Natural killer cell (primary cell): ENCODE measurements at regions not wholly inside any gene's neighbourhood (a gene's known extent, or its start where the extent isn't known, plus 50 kb on each side); places are given as distances from the start of the nearest gene placed in this dataset.

Source experiments
- ATAC-seq, 3 donors: fragments of 150-1000 bp in 2 of 3; fragments of 200-7000 bp in 1 of 3; cut with Tn5 transposase; 1 replicate in 1 of 3; 2 replicates in 2 of 3; pipeline ENCODE4 v1.10.0; 2021; ENCODE audit warnings: mild to moderate bottlenecking in 2 of 3, moderate library complexity in 2 of 3
- DNase-seq, 2 donors: peaks; one replicate each; pipeline versions ENCODE4 v3.0.0 to v3.0.0-alpha.2; 2013 to 2021; ENCODE audit warnings: mixed read lengths in 1 of 2
- H3K27ac ChIP-seq: one replicate; pipeline ENCODE4 v1.5.1; 2013; ENCODE audit warnings: mild to moderate bottlenecking, low read length
- H3K27me3 ChIP-seq: one replicate; pipeline ENCODE4 v1.6.1; 2013; ENCODE audit warnings: low read length; ENCODE audit not compliant: control insufficient read depth, insufficient read depth
- H3K36me3 ChIP-seq: one replicate; pipeline ENCODE4 v1.6.1; 2013; ENCODE audit warnings: low read length; ENCODE audit not compliant: control insufficient read depth, insufficient read depth
- H3K4me1 ChIP-seq: one replicate; pipeline ENCODE4 v1.6.1; 2013; ENCODE audit warnings: low read length; ENCODE audit not compliant: control insufficient read depth, insufficient read depth
- H3K4me3 ChIP-seq: one replicate; pipeline ENCODE4 v1.5.1; 2013; ENCODE audit warnings: low read length
- H3K9me3 ChIP-seq: one replicate; pipeline ENCODE4 v1.6.1; 2013; ENCODE audit warnings: low read length; ENCODE audit not compliant: control insufficient read depth, insufficient read depth
- H3K27ac Mint-ChIP-seq, 2 donors: one replicate each; pipeline ENCODE4 v1.8.0; 2022; ENCODE audit warnings: mild to moderate bottlenecking in 2 of 2, mixed read lengths in 2 of 2, moderate library complexity in 1 of 2
- H3K27me3 Mint-ChIP-seq, 2 donors: one replicate each; pipeline ENCODE4 v1.8.0; 2022; ENCODE audit warnings: low read depth in 2 of 2, mixed read lengths in 2 of 2
- H3K36me3 Mint-ChIP-seq: one replicate; pipeline ENCODE4 v1.8.0; 2022; ENCODE audit warnings: mixed read lengths
- H3K4me1 Mint-ChIP-seq, 2 donors: one replicate each; pipeline ENCODE4 v1.8.0; 2022; ENCODE audit warnings: mixed read lengths in 2 of 2
- H3K4me3 Mint-ChIP-seq: one replicate; pipeline ENCODE4 v1.8.0; 2022; ENCODE audit warnings: mild to moderate bottlenecking, moderate library complexity, mixed read lengths
- H3K9me3 Mint-ChIP-seq, 2 donors: one replicate each; pipeline ENCODE4 v1.8.0; 2022; ENCODE audit warnings: mixed read lengths in 2 of 2
- CTCF ChIP-seq: fragments of 200-600 bp; IDR thresholded peaks from one replicate; pipeline ENCODE4 v1.8.0; 2022; ENCODE audit warnings: antibody characterized with exemption
- WGBS: methylation state at CpG from one replicate; pipeline ENCODE4 v1.1.7; 2013; ENCODE audit warnings: missing lambda C conversion rate; ENCODE audit not compliant: insufficient coverage; 5-methylcytosine and 5-hydroxymethylcytosine counted together
- intact Hi-C: fragments of 100-400 bp; cut with micrococcal nuclease; formaldehyde crosslinking; loops from one replicate; pipeline ENCODE4 v1.14.2; 2022

DNA sequence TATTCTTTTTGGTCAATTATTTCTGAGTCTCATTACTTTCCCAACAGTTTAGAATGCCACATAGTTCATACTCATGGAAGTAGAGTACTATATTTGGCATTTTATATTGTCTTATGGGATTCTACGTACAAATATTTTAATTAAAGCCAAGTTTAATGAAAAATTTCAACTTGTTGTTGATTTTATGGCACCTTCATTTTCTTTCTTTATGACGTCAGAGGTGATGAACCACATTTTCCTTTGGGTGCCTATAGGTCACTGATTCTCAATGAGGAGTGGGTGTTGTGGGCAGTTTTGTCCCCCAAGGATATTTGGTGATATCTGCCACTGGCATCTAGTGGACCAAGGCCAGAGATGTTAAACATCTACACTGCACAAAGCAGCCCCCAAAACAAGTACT is 1071.3 kb downstream of the NXPH1 start:
- Mint-ChIP-seq H3K27me3 (no peaks in the 10 kb centered on the region), H3K9me3 (peaks cover 8 to 15% of the 10 kb centered on the region in 2 donors), H3K4me1 (no peaks in the 10 kb centered on the region), H3K4me3 (no peak overlapping the region), H3K27ac (no peak overlapping the region), H3K36me3 (no peaks in the 10 kb centered on the region)
- Histone ChIP-seq H3K27me3 (no peaks in the 10 kb centered on the region), H3K9me3 (no peaks in the 10 kb centered on the region), H3K4me1 (no peaks in the 10 kb centered on the region), H3K27ac (no peak overlapping the region), H3K36me3 (no peaks in the 10 kb centered on the region), H3K4me3 (no peak overlapping the region)
- WGBS: 92% methylated on average over 1 of the region's 2 CpGs
- ATAC-seq (no peak), DNase-seq (no peak)
- TF ChIP-seq CTCF: no peak
- intact Hi-C loops: no loop called here

DNA sequence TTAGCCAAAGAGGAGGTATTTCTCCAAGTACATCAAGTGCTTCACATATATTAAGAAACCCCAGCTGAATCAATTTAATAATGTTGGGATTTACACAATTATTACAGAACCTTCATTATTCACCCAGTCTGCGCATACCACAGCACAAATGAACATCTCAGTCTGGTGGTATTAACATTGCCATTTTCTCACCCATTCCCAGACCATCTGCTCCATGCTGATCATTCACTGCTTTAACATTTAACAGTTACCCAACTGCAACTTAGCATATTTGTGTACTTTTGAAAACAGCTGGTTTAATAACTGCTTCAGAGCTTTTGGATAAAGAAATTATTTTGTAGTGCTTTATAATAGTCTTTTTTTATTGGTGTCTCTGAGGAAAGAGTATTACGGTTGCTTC is 1072.1 kb downstream of the NXPH1 start:
- H3K4me1 Mint-ChIP-seq: no peaks in the 10 kb centered on the region
- Histone ChIP-seq H3K36me3 (no peaks in the 10 kb centered on the region), H3K27me3 (no peaks in the 10 kb centered on the region), H3K27ac (no peak overlapping the region), H3K9me3 (no peaks in the 10 kb centered on the region), H3K4me1 (no peaks in the 10 kb centered on the region), H3K4me3 (no peak overlapping the region)
- no peak for ATAC-seq
- H3K9me3 Mint-ChIP-seq: peaks cover 6 to 12% of the 10 kb centered on the region in 2 donors
- no peak for TF ChIP-seq CTCF
- intact Hi-C loops: no loop called here
- no peak for DNase-seq
- 100% methylated on average over 1 of the region's 2 CpGs for WGBS
- no peak overlapping the region for H3K4me3 Mint-ChIP-seq
- no peaks in the 10 kb centered on the region for H3K27me3 Mint-ChIP-seq
- H3K27ac Mint-ChIP-seq: no peak overlapping the region
- H3K36me3 Mint-ChIP-seq: no peaks in the 10 kb centered on the region

DNA sequence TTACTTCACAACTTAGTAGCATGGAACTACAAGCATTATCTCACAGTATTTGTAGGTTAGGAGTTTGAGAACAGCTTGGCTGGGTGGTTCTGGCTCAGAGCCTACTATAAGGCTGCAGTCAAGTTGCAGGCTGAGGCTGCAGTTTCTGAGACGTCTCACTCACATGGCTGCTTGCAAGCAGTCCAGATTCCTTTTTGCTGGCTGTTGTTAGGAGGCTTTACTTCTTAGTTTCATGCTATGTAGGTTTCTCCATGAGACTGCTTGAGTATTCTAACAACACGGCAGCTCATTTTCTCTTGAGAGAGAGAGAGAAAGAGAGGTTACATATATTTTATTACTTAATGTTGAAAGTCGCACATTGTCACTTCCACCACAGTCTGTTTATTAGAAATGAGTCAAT is 1073.9 kb downstream of the NXPH1 start:
- Mint-ChIP-seq H3K27me3 (no peaks in the 10 kb centered on the region), H3K4me3 (no peak overlapping the region), H3K4me1 (no peaks in the 10 kb centered on the region), H3K9me3 (peaks cover 6% of the 10 kb centered on the region in 2 donors), H3K27ac (no peak overlapping the region), H3K36me3 (no peaks in the 10 kb centered on the region)
- no peaks in the 10 kb centered on the region for H3K9me3 ChIP-seq
- no peak overlapping the region for H3K4me3 ChIP-seq
- H3K27me3 ChIP-seq: no peaks in the 10 kb centered on the region
- no peak for DNase-seq
- no peak for ATAC-seq
- intact Hi-C loops: no loop called here
- no peaks in the 10 kb centered on the region for H3K36me3 ChIP-seq
- no peak for TF ChIP-seq CTCF
- WGBS: 88% methylated on average over 2 of the region's 3 CpGs
- no peak overlapping the region for H3K27ac ChIP-seq
- H3K4me1 ChIP-seq: no peaks in the 10 kb centered on the region

DNA sequence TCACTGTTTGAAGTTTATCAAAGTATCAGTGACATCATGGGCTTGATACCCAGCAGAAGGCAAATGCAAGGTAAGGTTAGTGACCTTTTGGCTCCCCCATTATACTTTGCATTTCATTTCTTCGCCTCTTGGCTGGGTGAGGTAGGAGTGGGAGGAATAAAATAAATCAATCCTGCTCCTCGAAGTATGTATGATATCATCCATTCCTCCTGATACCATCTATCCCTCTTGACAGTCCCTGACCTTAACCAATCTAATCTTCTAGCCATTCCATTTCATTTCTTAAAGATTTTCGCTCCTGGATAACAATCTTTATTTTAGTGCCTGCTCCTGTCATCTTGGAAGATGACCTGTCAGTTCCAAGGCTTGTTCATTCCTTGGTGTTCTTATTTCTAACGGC is 1083.3 kb downstream of the NXPH1 start:
- TF ChIP-seq CTCF: no peak
- 51% methylated on average over 3 of the region's 4 CpGs for WGBS
- Mint-ChIP-seq H3K4me3 (no peak overlapping the region), H3K27ac (no peak overlapping the region), H3K36me3 (no peaks in the 10 kb centered on the region), H3K27me3 (no peaks in the 10 kb centered on the region), H3K9me3 (peaks cover 19 to 24% of the 10 kb centered on the region in 2 donors), H3K4me1 (no peaks in the 10 kb centered on the region)
- Histone ChIP-seq H3K27ac (no peak overlapping the region), H3K27me3 (no peaks in the 10 kb centered on the region), H3K4me1 (no peaks in the 10 kb centered on the region), H3K9me3 (no peaks in the 10 kb centered on the region), H3K36me3 (no peaks in the 10 kb centered on the region), H3K4me3 (no peak overlapping the region)
- no peak for ATAC-seq
- no peak for DNase-seq
- intact Hi-C loops: no loop called here
